ENCODE measurements at regions not wholly inside any gene's neighbourhood (a gene's known extent, or its start where the extent isn't known, plus 50 kb on each side); places are given as distances from the start of the nearest gene placed in this dataset.

GRCh38 chr20:30815577-30816181 lies 441.8 kb upstream of the DEFB115 start:
- H3K79me2 ChIP-seq (replicated peaks; ENCODE audit: insufficient read depth): no peaks in the 10 kb centered on the region
- H4K20me1 ChIP-seq (replicated peaks; ENCODE audit: insufficient read depth): no peaks in the 10 kb centered on the region
- H3K4me1 ChIP-seq (ENCODE audit: insufficient read depth): no peaks in the 10 kb centered on the region
- no peak for ATAC-seq
- no peak overlapping the region for H3K27ac Mint-ChIP-seq
- H3K36me3 Mint-ChIP-seq (ENCODE audit: low read depth): peaks cover 19% of the 10 kb centered on the region
- peak; percentile 13 for DNase-seq (ENCODE audit: low spot score)
- H3K27ac ChIP-seq (ENCODE audit: low read depth): no peak overlapping the region
- H3K9me3 Mint-ChIP-seq: no peaks in the 10 kb centered on the region
- no peaks in the 10 kb centered on the region for H3K36me3 ChIP-seq (ENCODE audit: insufficient read depth)
- no peak overlapping the region for H3K4me3 Mint-ChIP-seq
- H3K4me1 Mint-ChIP-seq: no peaks in the 10 kb centered on the region
- no peak overlapping the region for H3K4me2 ChIP-seq
- no peak overlapping the region; the same call in 1 of the 2 replicates for H3K4me3 ChIP-seq
- H3F3A ChIP-seq (replicated peaks; ENCODE audit: low read depth): no peaks in the 10 kb centered on the region
- H3K27me3 Mint-ChIP-seq (ENCODE audit: insufficient read depth, low read depth, poor library complexity): no peaks in the 10 kb centered on the region
- H3K9me2 ChIP-seq (ENCODE audit: insufficient read depth): no peaks in the 10 kb centered on the region
- no peak overlapping the region for H2AFZ ChIP-seq
- TF ChIP-seq ZNF114 (CRISPR knock-in tag; IDR thresholded peaks at IDR 0.05) (no peak), STAT1 (IDR thresholded peaks at IDR 0.05; ENCODE audit: unreplicated experiment) (no peak), CREB1 (CRISPR knock-in tag; IDR thresholded peaks at IDR 0.05; ENCODE audit: low read depth) (no peak), EZH2 (IDR thresholded peaks at IDR 0.05; ENCODE audit: low read depth, unreplicated experiment) (no peak), EZH2phosphoT487 (IDR thresholded peaks at IDR 0.05; ENCODE audit: unreplicated experiment) (no peak), NANOG (IDR thresholded peaks at IDR 0.05; ENCODE audit: borderline replicate concordance) (no peak), POLR2AphosphoS5 (IDR thresholded peaks at IDR 0.05; ENCODE audit: low read depth) (no peak), ZNF331 (CRISPR knock-in tag; IDR thresholded peaks at IDR 0.05; ENCODE audit: low read depth) (no peak), JUNB (IDR thresholded peaks at IDR 0.05; ENCODE audit: unreplicated experiment) (no peak)
- TF ChIP-seq, protein P1, sequence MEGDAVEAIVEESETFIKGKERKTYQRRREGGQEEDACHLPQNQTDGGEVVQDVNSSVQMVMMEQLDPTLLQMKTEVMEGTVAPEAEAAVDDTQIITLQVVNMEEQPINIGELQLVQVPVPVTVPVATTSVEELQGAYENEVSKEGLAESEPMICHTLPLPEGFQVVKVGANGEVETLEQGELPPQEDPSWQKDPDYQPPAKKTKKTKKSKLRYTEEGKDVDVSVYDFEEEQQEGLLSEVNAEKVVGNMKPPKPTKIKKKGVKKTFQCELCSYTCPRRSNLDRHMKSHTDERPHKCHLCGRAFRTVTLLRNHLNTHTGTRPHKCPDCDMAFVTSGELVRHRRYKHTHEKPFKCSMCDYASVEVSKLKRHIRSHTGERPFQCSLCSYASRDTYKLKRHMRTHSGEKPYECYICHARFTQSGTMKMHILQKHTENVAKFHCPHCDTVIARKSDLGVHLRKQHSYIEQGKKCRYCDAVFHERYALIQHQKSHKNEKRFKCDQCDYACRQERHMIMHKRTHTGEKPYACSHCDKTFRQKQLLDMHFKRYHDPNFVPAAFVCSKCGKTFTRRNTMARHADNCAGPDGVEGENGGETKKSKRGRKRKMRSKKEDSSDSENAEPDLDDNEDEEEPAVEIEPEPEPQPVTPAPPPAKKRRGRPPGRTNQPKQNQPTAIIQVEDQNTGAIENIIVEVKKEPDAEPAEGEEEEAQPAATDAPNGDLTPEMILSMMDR (conservative IDR thresholded peaks at IDR 0.05; ENCODE audit: low read depth in 2 of 2): no peak
- TF ChIP-seq, protein P2, sequence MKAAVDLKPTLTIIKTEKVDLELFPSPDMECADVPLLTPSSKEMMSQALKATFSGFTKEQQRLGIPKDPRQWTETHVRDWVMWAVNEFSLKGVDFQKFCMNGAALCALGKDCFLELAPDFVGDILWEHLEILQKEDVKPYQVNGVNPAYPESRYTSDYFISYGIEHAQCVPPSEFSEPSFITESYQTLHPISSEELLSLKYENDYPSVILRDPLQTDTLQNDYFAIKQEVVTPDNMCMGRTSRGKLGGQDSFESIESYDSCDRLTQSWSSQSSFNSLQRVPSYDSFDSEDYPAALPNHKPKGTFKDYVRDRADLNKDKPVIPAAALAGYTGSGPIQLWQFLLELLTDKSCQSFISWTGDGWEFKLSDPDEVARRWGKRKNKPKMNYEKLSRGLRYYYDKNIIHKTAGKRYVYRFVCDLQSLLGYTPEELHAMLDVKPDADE (IDR thresholded peaks at IDR 0.05): no peak
- TF ChIP-seq, protein P3, sequence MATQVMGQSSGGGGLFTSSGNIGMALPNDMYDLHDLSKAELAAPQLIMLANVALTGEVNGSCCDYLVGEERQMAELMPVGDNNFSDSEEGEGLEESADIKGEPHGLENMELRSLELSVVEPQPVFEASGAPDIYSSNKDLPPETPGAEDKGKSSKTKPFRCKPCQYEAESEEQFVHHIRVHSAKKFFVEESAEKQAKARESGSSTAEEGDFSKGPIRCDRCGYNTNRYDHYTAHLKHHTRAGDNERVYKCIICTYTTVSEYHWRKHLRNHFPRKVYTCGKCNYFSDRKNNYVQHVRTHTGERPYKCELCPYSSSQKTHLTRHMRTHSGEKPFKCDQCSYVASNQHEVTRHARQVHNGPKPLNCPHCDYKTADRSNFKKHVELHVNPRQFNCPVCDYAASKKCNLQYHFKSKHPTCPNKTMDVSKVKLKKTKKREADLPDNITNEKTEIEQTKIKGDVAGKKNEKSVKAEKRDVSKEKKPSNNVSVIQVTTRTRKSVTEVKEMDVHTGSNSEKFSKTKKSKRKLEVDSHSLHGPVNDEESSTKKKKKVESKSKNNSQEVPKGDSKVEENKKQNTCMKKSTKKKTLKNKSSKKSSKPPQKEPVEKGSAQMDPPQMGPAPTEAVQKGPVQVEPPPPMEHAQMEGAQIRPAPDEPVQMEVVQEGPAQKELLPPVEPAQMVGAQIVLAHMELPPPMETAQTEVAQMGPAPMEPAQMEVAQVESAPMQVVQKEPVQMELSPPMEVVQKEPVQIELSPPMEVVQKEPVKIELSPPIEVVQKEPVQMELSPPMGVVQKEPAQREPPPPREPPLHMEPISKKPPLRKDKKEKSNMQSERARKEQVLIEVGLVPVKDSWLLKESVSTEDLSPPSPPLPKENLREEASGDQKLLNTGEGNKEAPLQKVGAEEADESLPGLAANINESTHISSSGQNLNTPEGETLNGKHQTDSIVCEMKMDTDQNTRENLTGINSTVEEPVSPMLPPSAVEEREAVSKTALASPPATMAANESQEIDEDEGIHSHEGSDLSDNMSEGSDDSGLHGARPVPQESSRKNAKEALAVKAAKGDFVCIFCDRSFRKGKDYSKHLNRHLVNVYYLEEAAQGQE (IDR thresholded peaks at IDR 0.05; ENCODE audit: unreplicated experiment): no peak
- TF ChIP-seq, protein P4, sequence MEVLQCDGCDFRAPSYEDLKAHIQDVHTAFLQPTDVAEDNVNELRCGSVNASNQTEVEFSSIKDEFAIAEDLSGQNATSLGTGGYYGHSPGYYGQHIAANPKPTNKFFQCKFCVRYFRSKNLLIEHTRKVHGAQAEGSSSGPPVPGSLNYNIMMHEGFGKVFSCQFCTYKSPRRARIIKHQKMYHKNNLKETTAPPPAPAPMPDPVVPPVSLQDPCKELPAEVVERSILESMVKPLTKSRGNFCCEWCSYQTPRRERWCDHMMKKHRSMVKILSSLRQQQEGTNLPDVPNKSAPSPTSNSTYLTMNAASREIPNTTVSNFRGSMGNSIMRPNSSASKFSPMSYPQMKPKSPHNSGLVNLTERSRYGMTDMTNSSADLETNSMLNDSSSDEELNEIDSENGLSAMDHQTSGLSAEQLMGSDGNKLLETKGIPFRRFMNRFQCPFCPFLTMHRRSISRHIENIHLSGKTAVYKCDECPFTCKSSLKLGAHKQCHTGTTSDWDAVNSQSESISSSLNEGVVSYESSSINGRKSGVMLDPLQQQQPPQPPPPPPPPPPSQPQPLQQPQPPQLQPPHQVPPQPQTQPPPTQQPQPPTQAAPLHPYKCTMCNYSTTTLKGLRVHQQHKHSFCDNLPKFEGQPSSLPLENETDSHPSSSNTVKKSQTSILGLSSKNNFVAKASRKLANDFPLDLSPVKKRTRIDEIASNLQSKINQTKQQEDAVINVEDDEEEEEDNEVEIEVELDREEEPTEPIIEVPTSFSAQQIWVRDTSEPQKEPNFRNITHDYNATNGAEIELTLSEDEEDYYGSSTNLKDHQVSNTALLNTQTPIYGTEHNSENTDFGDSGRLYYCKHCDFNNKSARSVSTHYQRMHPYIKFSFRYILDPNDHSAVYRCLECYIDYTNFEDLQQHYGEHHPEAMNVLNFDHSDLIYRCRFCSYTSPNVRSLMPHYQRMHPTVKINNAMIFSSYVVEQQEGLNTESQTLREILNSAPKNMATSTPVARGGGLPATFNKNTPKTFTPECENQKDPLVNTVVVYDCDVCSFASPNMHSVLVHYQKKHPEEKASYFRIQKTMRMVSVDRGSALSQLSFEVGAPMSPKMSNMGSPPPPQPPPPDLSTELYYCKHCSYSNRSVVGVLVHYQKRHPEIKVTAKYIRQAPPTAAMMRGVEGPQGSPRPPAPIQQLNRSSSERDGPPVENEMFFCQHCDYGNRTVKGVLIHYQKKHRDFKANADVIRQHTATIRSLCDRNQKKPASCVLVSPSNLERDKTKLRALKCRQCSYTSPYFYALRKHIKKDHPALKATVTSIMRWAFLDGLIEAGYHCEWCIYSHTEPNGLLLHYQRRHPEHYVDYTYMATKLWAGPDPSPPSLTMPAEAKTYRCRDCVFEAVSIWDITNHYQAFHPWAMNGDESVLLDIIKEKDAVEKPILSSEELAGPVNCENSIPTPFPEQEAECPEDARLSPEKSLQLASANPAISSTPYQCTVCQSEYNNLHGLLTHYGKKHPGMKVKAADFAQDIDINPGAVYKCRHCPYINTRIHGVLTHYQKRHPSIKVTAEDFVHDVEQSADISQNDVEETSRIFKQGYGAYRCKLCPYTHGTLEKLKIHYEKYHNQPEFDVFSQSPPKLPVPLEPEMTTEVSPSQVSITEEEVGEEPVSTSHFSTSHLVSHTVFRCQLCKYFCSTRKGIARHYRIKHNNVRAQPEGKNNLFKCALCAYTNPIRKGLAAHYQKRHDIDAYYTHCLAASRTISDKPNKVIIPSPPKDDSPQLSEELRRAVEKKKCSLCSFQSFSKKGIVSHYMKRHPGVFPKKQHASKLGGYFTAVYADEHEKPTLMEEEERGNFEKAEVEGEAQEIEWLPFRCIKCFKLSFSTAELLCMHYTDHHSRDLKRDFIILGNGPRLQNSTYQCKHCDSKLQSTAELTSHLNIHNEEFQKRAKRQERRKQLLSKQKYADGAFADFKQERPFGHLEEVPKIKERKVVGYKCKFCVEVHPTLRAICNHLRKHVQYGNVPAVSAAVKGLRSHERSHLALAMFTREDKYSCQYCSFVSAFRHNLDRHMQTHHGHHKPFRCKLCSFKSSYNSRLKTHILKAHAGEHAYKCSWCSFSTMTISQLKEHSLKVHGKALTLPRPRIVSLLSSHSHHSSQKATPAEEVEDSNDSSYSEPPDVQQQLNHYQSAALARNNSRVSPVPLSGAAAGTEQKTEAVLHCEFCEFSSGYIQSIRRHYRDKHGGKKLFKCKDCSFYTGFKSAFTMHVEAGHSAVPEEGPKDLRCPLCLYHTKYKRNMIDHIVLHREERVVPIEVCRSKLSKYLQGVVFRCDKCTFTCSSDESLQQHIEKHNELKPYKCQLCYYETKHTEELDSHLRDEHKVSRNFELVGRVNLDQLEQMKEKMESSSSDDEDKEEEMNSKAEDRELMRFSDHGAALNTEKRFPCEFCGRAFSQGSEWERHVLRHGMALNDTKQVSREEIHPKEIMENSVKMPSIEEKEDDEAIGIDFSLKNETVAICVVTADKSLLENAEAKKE (CRISPR knock-in tag; IDR thresholded peaks at IDR 0.05): no peak
- peaks cover 14% of the 10 kb centered on the region for H3K27me3 ChIP-seq (ENCODE audit: insufficient read depth)
